ENCODE measurements at regions not wholly inside any gene's neighbourhood (a gene's known extent, or its start where the extent isn't known, plus 50 kb on each side); places are given as distances from the start of the nearest gene placed in this dataset.

- no peak for DNase-seq
- 79 to 89% methylated on average over 2 of the region's 2 CpGs for WGBS, 2 donors
- Histone ChIP-seq H3K4me3 (no peak overlapping the region), H3K9me3 (ENCODE audit: control insufficient read depth in 4 of 4, insufficient read depth in 3 of 4, low read length in 3 of 4) (no peaks in the 10 kb centered on the region), H3K9ac (ENCODE audit: insufficient read depth in 1 of 2, low read length in 2 of 2) (no peak overlapping the region), H3K27ac (ENCODE audit: low read depth in 1 of 2, low read length in 1 of 2) (no peak overlapping the region), H3K27me3 (ENCODE audit: control insufficient read depth in 3 of 3, insufficient read depth in 3 of 3, low read length in 2 of 3) (peaks cover 0 to 2% (median 0%) of the 10 kb centered on the region in 3 donors), H3K36me3 (ENCODE audit: control insufficient read depth in 4 of 4, insufficient read depth in 4 of 4, low read length in 4 of 4) (no peaks in the 10 kb centered on the region), H3K4me1 (ENCODE audit: control insufficient read depth in 5 of 5, insufficient read depth in 5 of 5, low read length in 5 of 5) (no peaks in the 10 kb centered on the region)
- no peak for TF ChIP-seq CTCF (IDR thresholded peaks at IDR 0.05; ENCODE audit: control extremely low read depth, extremely low read depth)
- ATAC-seq (ENCODE audit: insufficient read depth, low FRiP score), result no peak
Observed at GRCh38 chr13:78460176-78460575, 143.2 kb downstream of the POU4F1 start.

GRCh38 chr13:78443839-78444238 lies 159.5 kb downstream of the POU4F1 start:
- Histone ChIP-seq H3K4me1 (ENCODE audit: control insufficient read depth in 5 of 5, insufficient read depth in 5 of 5, low read length in 5 of 5) (no peaks in the 10 kb centered on the region), H3K36me3 (ENCODE audit: control insufficient read depth in 4 of 4, insufficient read depth in 4 of 4, low read length in 4 of 4) (no peaks in the 10 kb centered on the region), H3K27me3 (ENCODE audit: control insufficient read depth in 3 of 3, insufficient read depth in 3 of 3, low read length in 2 of 3) (no peaks in the 10 kb centered on the region), H3K4me3 (no peak overlapping the region), H3K9me3 (ENCODE audit: control insufficient read depth in 4 of 4, insufficient read depth in 3 of 4, low read length in 3 of 4) (no peaks in the 10 kb centered on the region), H3K9ac (ENCODE audit: insufficient read depth in 1 of 2, low read length in 2 of 2) (no peak overlapping the region), H3K27ac (ENCODE audit: low read depth in 1 of 2, low read length in 1 of 2) (no peak overlapping the region)
- DNase-seq (no peak), ATAC-seq (ENCODE audit: insufficient read depth, low FRiP score) (no peak)
- TF ChIP-seq CTCF (IDR thresholded peaks at IDR 0.05; ENCODE audit: control extremely low read depth, extremely low read depth), result no peak
- WGBS, 2 donors, result 82 to 87% methylated on average over 4 of the region's 4 CpGs

GRCh38 chr13:78437781-78438180 lies 165.6 kb downstream of the POU4F1 start:
- 55 to 78% methylated on average over 4 of the region's 4 CpGs for WGBS, 2 donors
- Histone ChIP-seq H3K27me3 (ENCODE audit: control insufficient read depth in 3 of 3, insufficient read depth in 3 of 3, low read length in 2 of 3) (no peaks in the 10 kb centered on the region), H3K9ac (ENCODE audit: insufficient read depth in 1 of 2, low read length in 2 of 2) (no peak overlapping the region), H3K36me3 (ENCODE audit: control insufficient read depth in 4 of 4, insufficient read depth in 4 of 4, low read length in 4 of 4) (no peaks in the 10 kb centered on the region), H3K4me1 (ENCODE audit: control insufficient read depth in 5 of 5, insufficient read depth in 5 of 5, low read length in 5 of 5) (no peaks in the 10 kb centered on the region), H3K9me3 (ENCODE audit: control insufficient read depth in 4 of 4, insufficient read depth in 3 of 4, low read length in 3 of 4) (no peaks in the 10 kb centered on the region), H3K27ac (ENCODE audit: low read depth in 1 of 2, low read length in 1 of 2) (no peak overlapping the region), H3K4me3 (no peak overlapping the region)
- DNase-seq (no peak), ATAC-seq (ENCODE audit: insufficient read depth, low FRiP score) (no peak)
- TF ChIP-seq CTCF (IDR thresholded peaks at IDR 0.05; ENCODE audit: control extremely low read depth, extremely low read depth), result no peak

- H3K36me3 ChIP-seq (ENCODE audit: control insufficient read depth in 4 of 4, insufficient read depth in 4 of 4, low read length in 4 of 4), result no peaks in the 10 kb centered on the region
- 72 to 85% methylated on average over 3 of the region's 3 CpGs for whole genome bisulfite sequencing, 2 donors
- H3K4me1 ChIP-seq (ENCODE audit: control insufficient read depth in 5 of 5, insufficient read depth in 5 of 5, low read length in 5 of 5), result no peaks in the 10 kb centered on the region
- no peak for TF ChIP-seq CTCF (IDR thresholded peaks at IDR 0.05; ENCODE audit: control extremely low read depth, extremely low read depth)
- DNase-seq, result no peak
- no peak overlapping the region for H3K27ac ChIP-seq (ENCODE audit: low read depth in 1 of 2, low read length in 1 of 2)
- no peak for ATAC-seq (ENCODE audit: insufficient read depth, low FRiP score)
- no peak overlapping the region for H3K9ac ChIP-seq (ENCODE audit: insufficient read depth in 1 of 2, low read length in 2 of 2)
- H3K27me3 ChIP-seq (ENCODE audit: control insufficient read depth in 3 of 3, insufficient read depth in 3 of 3, low read length in 2 of 3), result no peaks in the 10 kb centered on the region
- H3K4me3 ChIP-seq, result no peak overlapping the region
- no peaks in the 10 kb centered on the region for H3K9me3 ChIP-seq (ENCODE audit: control insufficient read depth in 4 of 4, insufficient read depth in 3 of 4, low read length in 3 of 4)
Observed at GRCh38 chr13:78436311-78436710, 167.0 kb downstream of the POU4F1 start.
